GM12865 (cell line): ENCODE measurements at regions not wholly inside any gene's neighbourhood (a gene's known extent, or its start where the extent isn't known, plus 50 kb on each side); places are given as distances from the start of the nearest gene placed in this dataset.
A peak's percentile ranks its signal among the peaks of the same experiment; 100 is the strongest.

Source experiments
- DNase-seq: peaks from one replicate; pipeline ENCODE4 v3.0.0; 2010; ENCODE audit warnings: low read depth
- H3K4me3 ChIP-seq: 2 replicates; pipeline ENCODE4 v1.5.1; 2011; ENCODE audit warnings: mild to moderate bottlenecking, low read depth, low read length, control low read depth
- TF ChIP-seq, protein P1 (sequence below): IDR thresholded peaks from 2 replicates; pipeline ENCODE4 v1.5.1; 2011; ENCODE audit warnings: low read length, control low read depth, low read depth, inconsistent platforms; ENCODE audit not compliant: insufficient read depth; ENCODE audit errors: missing control alignments

DNA sequence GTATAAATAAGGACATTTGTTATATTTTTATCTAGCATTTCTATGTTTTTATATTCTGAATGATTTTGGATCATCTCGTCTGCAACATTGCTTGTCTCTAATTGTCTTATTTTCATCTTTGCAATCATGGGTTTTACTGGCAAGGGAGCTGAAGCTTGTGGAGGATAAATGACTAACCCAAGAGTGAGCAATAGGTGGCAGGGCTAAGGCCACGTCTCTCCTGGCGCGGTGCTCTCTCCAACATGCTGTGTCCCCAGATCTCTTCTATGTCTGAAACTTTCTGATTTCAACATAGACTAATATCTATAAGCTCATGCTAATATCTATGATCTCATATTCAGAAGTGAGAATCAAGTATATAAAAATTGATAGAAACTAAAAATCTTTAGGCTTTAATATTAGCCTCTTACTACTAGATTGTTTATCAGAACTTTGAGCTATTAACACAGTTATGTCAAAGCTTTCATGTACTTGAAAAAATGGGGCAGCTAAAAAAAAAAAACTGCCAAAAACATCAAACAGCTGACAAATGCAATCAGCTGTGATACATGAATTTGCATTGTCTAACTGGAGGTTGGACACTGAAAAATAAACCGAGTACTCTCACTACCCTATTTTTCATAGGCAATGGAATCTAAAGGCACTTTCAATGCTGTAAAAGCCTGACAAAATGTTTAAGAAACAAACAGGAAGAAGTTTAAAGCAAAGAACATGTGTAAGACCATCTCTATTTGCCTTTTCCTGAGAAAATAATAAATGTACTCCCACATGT, 169.2 kb downstream of the TMA16 start:
- no peak overlapping the region for H3K4me3 ChIP-seq
- DNase-seq: peak; percentile 80
- TF ChIP-seq, protein P1, sequence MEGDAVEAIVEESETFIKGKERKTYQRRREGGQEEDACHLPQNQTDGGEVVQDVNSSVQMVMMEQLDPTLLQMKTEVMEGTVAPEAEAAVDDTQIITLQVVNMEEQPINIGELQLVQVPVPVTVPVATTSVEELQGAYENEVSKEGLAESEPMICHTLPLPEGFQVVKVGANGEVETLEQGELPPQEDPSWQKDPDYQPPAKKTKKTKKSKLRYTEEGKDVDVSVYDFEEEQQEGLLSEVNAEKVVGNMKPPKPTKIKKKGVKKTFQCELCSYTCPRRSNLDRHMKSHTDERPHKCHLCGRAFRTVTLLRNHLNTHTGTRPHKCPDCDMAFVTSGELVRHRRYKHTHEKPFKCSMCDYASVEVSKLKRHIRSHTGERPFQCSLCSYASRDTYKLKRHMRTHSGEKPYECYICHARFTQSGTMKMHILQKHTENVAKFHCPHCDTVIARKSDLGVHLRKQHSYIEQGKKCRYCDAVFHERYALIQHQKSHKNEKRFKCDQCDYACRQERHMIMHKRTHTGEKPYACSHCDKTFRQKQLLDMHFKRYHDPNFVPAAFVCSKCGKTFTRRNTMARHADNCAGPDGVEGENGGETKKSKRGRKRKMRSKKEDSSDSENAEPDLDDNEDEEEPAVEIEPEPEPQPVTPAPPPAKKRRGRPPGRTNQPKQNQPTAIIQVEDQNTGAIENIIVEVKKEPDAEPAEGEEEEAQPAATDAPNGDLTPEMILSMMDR: no peak

GRCh38 chr4:163665101-163665500, 170.6 kb downstream of the TMA16 start:
- TF ChIP-seq, protein P1: no peak
- no peak overlapping the region for H3K4me3 ChIP-seq
- no peak for DNase-seq

DNA sequence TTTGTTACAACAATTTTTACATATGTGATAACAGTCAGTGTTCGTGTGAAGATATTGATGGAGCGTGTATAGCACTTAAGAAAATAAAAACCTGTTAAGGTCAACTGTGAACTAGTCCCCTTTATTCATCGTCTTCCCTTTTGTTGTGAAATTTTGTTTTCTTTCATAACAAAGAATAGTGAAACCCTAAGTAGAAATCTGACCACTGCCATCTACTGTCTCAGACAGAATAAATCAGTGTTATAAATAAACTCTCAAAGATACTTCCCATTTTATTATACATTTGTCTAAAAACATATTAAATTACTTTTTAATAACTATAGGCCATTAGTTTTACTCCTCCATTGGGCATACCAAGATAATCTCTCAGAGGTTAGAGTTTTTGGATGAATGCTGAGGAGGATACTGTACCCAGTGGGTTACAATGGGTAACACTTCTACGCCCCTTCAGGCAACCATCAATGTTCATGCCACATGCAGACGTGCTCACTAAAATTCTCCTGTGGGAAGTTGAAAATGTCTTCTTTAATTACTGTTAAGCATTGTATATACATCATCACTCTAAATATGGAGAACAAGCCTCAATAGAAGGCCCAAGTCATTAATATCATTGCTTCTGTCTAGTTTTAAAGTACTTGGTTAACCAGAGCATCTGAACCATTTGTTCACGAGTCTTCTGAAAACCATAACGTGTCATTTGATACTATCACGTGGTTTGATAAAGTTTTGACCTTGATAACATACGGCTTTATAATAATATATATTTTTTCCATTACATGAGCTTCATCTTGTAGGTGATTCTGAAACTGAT, 171.2 kb downstream of the TMA16 start:
- TF ChIP-seq, protein P1: no peak
- peak; percentile 34 for DNase-seq
- no peak overlapping the region for H3K4me3 ChIP-seq

DNA sequence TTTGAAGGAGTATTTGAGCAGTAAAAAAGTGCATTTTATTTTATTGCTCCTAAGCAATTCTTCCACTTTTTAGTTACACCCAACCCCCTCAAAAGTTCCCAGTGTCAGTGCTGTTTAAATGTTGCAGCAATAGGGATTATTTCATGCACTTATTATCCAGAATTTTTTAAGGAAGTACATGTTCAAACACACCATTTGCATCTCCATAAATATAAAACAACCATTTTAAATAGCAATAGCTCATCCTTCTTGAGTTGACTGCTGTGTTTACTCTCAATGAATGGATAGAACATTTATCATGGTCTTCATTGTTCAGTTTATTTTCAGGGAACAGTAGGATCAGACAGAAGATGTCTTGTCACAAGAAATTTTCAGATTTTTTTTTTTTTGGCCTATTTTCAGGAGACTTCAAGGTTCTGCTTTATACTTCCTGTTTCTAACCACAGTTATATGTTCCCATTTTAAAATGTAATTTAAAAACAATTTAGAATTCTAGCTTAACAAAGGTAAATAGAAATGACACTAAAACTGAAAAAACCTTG, 171.9 kb downstream of the TMA16 start:
- TF ChIP-seq, protein P1: no peak
- DNase-seq: no peak
- no peak overlapping the region for H3K4me3 ChIP-seq

GRCh38 chr4:163672751-163673150, 178.3 kb downstream of the TMA16 start:
- no peak for DNase-seq
- H3K4me3 ChIP-seq: no peak overlapping the region
- TF ChIP-seq, protein P1: no peak

DNA sequence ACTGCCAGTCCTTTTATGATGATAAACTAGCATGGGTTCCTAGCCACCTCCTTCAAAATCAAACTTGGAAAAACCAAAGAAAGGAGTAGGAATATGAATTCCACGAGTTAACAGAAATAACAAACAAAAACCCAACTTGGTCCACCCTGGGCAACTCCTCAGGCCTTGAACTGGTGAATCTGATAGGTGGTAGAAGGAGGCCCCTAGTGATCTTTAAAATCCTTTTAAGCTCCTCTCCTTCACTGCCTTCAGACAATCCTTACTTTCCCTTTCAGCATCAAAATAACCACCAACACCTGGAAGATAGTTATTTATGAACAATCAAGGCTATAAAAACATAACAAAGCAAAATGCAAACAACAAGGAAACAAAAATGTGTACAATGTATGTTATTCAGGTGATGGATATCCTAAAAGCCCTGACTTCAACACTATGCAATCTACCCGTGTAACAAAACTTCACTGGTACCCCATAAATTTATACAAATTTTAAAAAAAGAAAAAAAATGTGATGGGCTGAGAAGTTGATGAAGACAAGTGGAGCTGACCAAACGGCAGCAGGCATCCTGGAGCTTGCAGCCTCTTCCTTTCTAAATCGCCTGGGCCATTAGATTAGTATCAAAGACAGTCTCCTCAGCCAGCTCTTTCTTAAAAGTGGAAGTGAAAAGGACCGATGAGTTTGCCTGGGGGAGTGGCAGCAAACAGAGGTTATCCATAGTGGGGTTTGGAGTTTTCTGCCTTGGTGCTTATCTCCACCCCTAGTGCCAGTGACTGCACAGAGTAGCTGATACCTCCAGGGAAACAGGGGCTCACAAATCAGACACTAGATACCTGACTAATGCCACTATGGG, 179.6 kb downstream of the TMA16 start:
- TF ChIP-seq, protein P1: no peak
- no peak overlapping the region for H3K4me3 ChIP-seq
- no peak for DNase-seq
